AG09309 (cell line): ENCODE measurements at regions not wholly inside any gene's neighbourhood (a gene's known extent, or its start where the extent isn't known, plus 50 kb on each side); places are given as distances from the start of the nearest gene placed in this dataset.
"Not testable (repeated sequence)": the region's sequence is repeated elsewhere in the genome, so short reads cannot be mapped to it uniquely, and the experiment has no call there.

Source experiments
- DNase-seq: peaks from one replicate; pipeline ENCODE4 v3.0.0-alpha.2; 2010; ENCODE audit warnings: low read depth
- H3K4me3 ChIP-seq: 2 replicates; pipeline ENCODE4 v1.5.1; 2011; ENCODE audit warnings: mild to moderate bottlenecking, low read depth, low read length, moderate library complexity; ENCODE audit not compliant: control insufficient read depth
- CTCF ChIP-seq: IDR thresholded peaks from 2 replicates; pipeline ENCODE4 v1.5.1; 2011; ENCODE audit warnings: mild to moderate bottlenecking, low read depth, low read length, inconsistent platforms; ENCODE audit not compliant: insufficient read depth, control insufficient read depth; ENCODE audit errors: missing control alignments

DNA sequence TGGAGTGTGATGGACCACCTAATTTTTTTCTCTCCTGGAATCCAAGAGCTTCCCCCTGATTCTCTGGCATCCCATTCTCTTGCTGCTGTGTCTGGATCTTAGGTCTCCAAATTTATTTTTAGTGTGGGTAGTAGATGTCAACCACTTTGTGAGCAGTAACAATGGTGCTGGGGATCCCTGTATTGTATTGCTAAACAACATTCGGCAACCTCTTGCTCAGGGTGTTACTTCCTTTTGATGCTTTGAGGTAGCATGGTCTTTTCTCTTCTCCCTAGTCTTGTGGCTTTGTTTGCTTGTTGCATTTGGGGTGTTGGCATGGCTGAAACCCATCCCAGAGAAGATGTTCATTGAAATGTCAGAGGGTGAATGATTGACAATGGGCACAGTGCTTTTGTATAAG, 737.4 kb downstream of the BCL11A start:
- no peak for DNase-seq
- TF ChIP-seq CTCF = no peak
- H3K4me3 ChIP-seq = no peak overlapping the region

GRCh38 chr2:59810283-59810682, 743.2 kb downstream of the BCL11A start:
- not testable (repeated sequence) for DNase-seq

GRCh38 chr2:59806486-59806885, 747.0 kb downstream of the BCL11A start:
- no peak for DNase-seq
- TF ChIP-seq CTCF = no peak
- no peak overlapping the region for H3K4me3 ChIP-seq

More at GRCh38 chr2:59810283-59810682, 743.2 kb downstream of the BCL11A start:
- H3K4me3 ChIP-seq = not testable (repeated sequence)

DNA sequence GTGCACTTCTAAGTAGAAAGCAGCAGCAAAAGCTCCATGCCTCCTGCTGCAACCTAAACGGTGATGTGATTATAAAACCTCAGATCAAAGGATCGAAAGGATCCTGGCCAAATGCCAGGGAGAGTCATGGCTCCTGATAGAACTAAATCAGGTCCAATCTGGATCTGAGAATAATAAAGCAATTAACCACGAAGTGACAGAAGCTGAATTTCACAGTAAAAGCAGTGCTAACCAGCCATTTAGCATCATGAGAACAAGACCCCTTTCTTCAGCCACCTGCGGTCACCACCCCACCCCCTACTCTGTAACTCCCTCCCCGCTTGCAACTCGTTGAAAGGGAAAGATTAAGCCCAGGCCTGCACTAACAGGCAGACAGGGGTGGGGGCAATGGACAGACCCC, 748.7 kb downstream of the BCL11A start:
- no peak overlapping the region for H3K4me3 ChIP-seq
- no peak for DNase-seq
- TF ChIP-seq CTCF = no peak

GRCh38 chr2:59803586-59803985, 749.9 kb downstream of the BCL11A start:
- no peak overlapping the region for H3K4me3 ChIP-seq
- DNase-seq = no peak

DNA sequence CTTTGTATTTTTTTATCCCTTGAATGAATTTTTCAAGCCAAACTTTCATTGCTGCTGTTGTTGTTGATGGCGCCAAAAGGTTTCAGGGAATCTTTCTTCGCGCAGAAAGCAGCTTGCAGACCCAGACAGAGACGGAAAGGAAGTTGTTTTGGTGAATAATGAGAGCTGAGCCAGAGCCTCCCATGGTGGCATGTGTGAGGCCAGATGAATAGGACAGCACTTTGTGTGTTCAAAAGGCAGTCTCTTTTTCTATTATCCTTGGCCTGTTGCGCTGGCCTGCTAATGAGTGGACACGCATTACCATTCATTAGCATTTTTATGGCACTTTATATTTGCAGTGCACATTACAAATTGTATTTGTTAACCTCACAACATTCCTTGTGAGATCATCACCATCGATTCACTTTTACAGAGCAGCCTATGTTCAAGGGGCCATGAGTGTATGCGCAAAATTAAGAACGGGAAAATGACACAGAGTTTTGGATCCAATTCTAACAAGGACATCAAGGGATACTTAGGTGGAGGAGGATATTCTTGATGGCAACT, 754.7 kb downstream of the BCL11A start:
- no peak for TF ChIP-seq CTCF
- no peak for DNase-seq

More at GRCh38 chr2:59803586-59803985, 749.9 kb downstream of the BCL11A start:
- TF ChIP-seq CTCF = no peak

DNA sequence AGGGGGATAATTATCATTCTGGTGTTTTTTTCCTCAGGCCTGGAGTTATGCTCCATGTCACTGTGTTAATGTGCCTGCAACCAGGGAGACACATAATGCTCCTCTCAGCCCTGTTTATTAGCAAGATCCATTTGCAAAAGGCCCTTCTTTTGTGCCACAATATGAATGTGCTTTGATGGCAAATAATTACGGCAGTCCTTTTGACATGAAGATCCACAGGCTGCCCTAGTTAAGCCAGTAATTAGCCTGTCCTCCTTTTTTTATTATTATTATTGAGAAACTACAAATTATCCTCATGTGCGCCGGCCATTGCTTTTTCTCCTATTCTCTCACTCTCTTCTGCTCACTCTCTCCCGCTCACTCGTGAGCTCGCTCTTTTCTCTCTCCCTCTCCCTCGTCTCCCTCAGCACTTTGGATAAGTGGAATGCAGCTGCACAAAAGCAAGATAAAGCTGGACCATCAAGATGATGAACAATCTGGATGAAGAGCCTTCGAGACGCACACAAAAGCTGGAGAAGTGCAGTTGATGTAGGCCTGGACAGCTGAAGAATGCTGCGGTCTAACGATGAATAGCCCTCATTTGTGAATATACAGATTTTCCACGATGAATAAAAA, 762.3 kb downstream of the BCL11A start:
- no peak for DNase-seq
- no peak for TF ChIP-seq CTCF
- no peak overlapping the region for H3K4me3 ChIP-seq

More for the DNA sequence above, 754.7 kb downstream of the BCL11A start:
- H3K4me3 ChIP-seq = no peak overlapping the region
